NCI-H526 (cell line): ENCODE measurements at regions not wholly inside any gene's neighbourhood (a gene's known extent, or its start where the extent isn't known, plus 50 kb on each side); places are given as distances from the start of the nearest gene placed in this dataset.
A peak's percentile ranks its signal among the peaks of the same experiment; 100 is the strongest.

Experiments used
- DNase-seq, 2 experiments: peaks; one replicate each; lab custom pipeline; 2025; lab: John Stamatoyannopoulos, UW

- DNase-seq: no peak
These were observed 86.5 kb upstream of the TAF1B start for GRCh38 chr2:9756692-9757250.

GRCh38 chr2:9757501-9758264 is 85.6 kb upstream of the TAF1B start:
- DNase-seq: peak in 1 of 2 experiments; percentile 55

DNA sequence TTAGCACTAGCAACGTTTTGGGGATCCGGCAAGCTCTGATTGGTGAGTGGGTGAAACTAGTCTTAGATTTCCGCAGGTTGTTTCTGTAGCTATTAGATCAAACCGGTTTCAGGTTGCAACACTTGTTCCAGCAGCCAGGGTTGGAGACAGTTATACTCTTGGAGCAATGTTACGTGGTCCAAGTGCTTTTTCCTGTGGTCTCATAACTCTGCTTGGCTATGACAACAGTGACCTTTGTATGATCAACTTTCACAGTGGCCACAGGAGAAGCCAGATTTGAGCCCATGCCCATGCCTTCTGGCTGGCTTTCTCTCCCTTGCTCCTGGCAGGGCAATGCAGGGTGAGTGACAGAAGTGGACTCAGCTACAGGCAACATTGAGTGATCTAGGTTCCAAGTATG is 84.5 kb upstream of the TAF1B start:
- no peak for DNase-seq

GRCh38 chr2:9760069-9760901 is 83.0 kb upstream of the TAF1B start:
- no peak for DNase-seq

GRCh38 chr2:9760902-9761228 is 82.4 kb upstream of the TAF1B start:
- no peak for DNase-seq

DNA sequence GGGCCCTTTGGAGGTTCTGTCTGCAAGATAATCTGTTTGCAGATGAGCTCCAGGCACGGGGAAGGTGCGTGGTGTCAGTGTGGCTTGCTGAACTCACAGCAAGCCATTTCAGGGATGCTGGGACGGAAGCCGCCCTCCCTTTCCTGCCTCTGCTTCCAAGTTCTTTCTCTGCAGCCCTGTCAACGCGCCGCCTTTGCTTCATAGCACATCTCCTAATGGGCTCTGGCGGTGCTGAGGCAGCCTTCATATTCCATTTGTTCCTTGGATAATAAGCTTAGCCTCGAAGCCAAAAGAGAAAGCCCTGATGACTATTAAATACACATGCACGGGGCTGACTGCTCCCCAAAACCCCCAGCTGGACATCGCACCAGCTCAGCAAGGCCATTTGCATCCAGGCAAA is 81.7 kb upstream of the TAF1B start:
- DNase-seq: no peak

DNA sequence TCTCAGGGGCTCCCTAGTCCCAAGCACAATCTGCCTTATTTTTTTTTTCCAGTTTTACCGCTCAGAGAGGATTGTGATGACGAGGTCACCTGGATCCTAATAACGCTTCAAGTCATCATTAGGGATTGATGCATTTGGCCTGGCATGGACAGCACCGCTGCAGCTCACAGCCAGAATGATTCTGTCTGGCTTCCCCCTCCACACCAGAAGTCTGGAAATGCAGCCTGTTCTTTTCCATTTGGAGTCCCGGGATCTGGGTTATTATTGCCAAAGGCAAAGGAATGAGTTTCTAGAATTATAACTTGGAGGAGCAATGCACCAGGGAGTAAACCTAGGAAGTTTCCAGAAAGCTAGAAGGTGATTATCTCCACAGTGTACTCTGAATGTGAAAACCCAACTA is 81.1 kb upstream of the TAF1B start:
- no peak for DNase-seq

DNA sequence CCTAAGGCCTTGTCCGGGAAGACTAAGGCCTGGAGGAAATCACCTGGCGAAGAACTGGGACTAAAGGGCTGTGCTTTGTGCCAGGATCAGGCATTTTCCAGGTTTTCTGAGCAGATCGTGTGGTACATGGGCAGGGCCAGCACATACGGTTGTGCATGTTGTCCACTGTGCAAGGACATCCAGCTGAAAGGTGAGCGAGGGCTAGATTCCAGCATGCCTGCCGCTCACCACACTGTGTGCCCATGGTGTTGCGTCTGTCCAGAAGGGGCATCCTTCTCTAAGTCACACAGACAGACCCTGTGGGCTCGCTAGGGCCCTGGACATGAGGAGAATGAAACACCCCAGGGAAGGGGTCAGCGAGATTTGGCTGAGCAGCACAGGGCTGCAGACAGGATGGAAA is 80.3 kb upstream of the TAF1B start:
- no peak for DNase-seq

- no peak for DNase-seq
These were observed 79.7 kb upstream of the TAF1B start for GRCh38 chr2:9763356-9764152.

GRCh38 chr2:9764153-9764778 is 79.0 kb upstream of the TAF1B start:
- DNase-seq: no peak

DNA sequence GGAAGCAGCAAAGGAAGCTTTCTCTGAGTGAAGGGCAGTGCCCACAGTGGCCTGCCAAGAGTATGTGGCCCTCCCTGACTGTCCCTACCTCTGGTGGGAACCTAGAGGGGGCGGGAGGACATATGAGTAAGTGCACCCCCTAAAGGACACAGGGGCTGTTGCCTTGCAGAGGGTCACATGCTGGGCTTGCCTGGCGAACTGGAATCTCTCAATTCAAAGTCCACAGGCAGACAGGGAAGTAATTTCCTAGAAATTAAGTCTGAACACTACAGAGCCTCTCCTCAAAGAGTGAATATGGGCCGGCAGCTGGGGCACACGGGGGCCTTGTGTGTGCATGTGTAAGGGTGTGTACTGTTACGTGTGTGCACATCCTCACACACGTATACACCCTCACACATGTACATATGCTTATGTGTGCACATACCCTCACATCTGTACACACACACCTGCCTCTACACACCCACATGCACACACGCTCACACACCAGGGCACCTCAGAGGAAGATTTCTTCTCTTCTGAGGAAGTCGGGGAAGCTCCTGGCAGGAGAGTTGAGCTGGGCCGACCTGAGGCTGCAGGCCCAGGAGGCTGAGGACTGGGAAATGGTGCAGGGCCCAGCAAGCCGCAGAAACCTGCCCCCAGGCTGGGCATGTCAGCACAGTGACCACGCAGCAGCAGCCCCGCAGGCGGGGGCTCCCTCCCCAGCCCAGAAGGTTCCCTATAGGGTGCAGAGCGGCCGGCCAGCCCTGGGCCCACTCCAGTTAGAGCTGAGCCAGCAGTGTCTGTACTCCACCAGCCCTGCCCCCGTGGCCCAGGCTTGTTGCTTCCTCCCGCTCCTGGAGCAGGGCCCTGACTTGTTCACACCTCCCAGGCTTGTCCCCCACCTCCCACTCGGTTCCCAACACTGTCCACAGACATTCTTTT is 77.4 kb upstream of the TAF1B start:
- no peak for DNase-seq

- DNase-seq: no peak
These were observed 75.5 kb upstream of the TAF1B start for GRCh38 chr2:9767656-9768281.

- DNase-seq: peak; percentile 76 to 91
These were observed 74.9 kb upstream of the TAF1B start for GRCh38 chr2:9768388-9768787.

DNA sequence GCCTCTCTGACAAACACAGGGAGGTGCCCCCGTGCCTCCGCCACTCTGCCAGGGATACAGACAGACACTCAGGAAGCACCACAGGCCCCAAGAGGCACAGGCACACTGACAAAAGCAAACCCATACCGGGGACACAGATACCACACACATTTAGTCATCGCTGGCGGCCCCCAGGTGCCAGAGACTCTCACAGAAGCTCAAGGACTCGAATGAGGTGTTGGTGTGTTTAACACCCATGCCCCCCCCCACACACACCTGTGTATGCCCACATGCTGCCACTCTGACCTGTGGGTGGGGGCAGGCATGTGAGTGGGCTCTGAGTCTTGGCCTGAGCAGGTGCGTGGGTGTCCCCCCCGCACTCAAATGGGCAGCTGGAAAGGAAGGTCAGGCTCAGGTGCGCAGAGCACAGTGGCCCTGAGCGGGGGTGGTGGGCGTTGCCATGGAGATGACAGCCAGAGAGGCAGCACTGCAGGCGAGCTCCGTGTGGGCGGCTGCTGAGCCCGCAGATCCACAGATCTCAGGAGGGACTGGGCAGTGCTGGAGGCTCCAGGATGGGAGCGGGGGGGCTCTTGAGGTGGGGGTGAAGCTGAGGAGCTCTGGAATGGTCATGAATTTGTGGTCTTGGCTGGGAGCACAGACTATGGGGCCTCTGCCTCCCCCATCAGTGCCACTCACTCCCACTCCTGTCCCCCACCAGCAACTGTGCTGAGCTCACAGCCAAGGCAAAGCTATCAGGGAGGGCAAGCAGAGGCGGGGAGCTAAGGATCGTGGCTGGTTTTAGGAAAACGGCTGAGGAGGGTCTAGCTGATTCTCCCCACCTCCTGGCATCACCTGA is 73.9 kb upstream of the TAF1B start:
- DNase-seq: peak in 1 of 2 experiments; percentile 61

GRCh38 chr2:9770006-9770307 is 73.3 kb upstream of the TAF1B start:
- DNase-seq: no peak

GRCh38 chr2:9770308-9771100 is 72.8 kb upstream of the TAF1B start:
- peak; percentile 75 to 86 for DNase-seq

GRCh38 chr2:9771101-9771449 is 72.2 kb upstream of the TAF1B start:
- no peak for DNase-seq

DNA sequence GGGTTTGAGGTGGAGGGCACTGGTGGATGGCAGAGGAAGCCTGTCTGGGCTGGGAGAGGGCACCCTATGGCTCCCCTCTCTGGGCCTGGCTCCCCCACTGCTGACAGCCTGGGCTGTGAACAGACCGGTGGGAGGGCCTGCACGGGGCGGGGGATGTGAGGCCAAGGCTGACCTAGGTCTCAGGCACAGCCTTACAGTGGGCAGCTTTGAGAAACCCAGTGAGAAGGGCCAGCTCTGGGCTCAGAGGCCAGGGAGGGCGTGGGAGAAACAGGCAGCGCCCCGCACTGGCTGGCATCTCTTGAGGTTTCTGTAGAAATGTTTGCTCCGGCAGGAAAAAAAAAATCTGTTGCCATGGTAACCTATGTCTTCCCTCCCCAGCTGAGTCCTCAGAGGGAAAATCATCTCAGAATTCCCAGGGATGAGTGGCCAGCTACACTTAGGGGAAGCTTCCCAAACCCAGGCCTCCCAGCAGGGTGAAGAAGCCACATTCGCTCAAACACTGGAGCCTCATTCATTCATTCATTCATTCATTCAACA is 71.7 kb upstream of the TAF1B start:
- no peak for DNase-seq
